Neuronal stem cell (in vitro differentiated cells): ENCODE measurements at regions not wholly inside any gene's neighbourhood (a gene's known extent, or its start where the extent isn't known, plus 50 kb on each side); places are given as distances from the start of the nearest gene placed in this dataset.
A peak's percentile ranks its signal among the peaks of the same experiment; 100 is the strongest.

Source experiments
- DNase-seq: peaks from one replicate; pipeline ENCODE4 v3.0.0-alpha.2; 2013; ENCODE audit warnings: low spot score
- H2AFZ ChIP-seq: one replicate; pipeline ENCODE4 v1.6.1; 2013; ENCODE audit warnings: mild to moderate bottlenecking, low read length, inconsistent platforms
- H2AK5ac ChIP-seq: 2 replicates; pipeline ENCODE4 v1.6.1; 2013; ENCODE audit warnings: low read depth, mild to moderate bottlenecking, inconsistent platforms, low read length, moderate library complexity, mixed read lengths
- H2BK120ac ChIP-seq: 2 replicates; pipeline ENCODE4 v1.6.1; 2013; ENCODE audit warnings: low read depth, mild to moderate bottlenecking, inconsistent platforms, low read length, moderate library complexity, mixed read lengths
- H2BK12ac ChIP-seq: one replicate; pipeline ENCODE4 v1.6.1; 2013; ENCODE audit warnings: low read length, inconsistent platforms
- H2BK15ac ChIP-seq: 2 replicates; pipeline ENCODE4 v1.6.1; 2013; ENCODE audit warnings: mild to moderate bottlenecking, low read length, inconsistent platforms, mixed read lengths
- H2BK5ac ChIP-seq: one replicate; pipeline ENCODE4 v1.6.1; 2013; ENCODE audit warnings: inconsistent platforms, mild to moderate bottlenecking, low read length, moderate library complexity
- H3K14ac ChIP-seq: one replicate; pipeline ENCODE4 v1.6.1; 2013; ENCODE audit warnings: low read length, inconsistent platforms
- H3K18ac ChIP-seq: 2 replicates; pipeline ENCODE4 v1.6.1; 2013; ENCODE audit warnings: low read length, inconsistent platforms
- H3K23ac ChIP-seq: 2 replicates; pipeline ENCODE4 v1.6.1; 2013; ENCODE audit warnings: low read depth, mild to moderate bottlenecking, mixed read lengths, low read length, inconsistent platforms; ENCODE audit not compliant: poor library complexity
- H3K27ac ChIP-seq: replicated peaks from 3 replicates; pipeline ENCODE4 v1.5.1; 2013; ENCODE audit warnings: low read length, inconsistent platforms
- H3K27me3 ChIP-seq, 3 experiments: 2 replicates each; pipeline ENCODE4 v1.6.1; 2013; ENCODE audit warnings: low read length in 3 of 3, mild to moderate bottlenecking in 2 of 3, inconsistent platforms in 1 of 3, low read depth in 1 of 3, mixed read lengths in 1 of 3, moderate library complexity in 1 of 3; ENCODE audit not compliant: control insufficient read depth in 3 of 3, insufficient read depth in 3 of 3
- H3K36me3 ChIP-seq, 2 donors: replicated peaks in 1 of 2; 2 replicates each; pipeline ENCODE4 v1.6.1; 2013; ENCODE audit warnings: low read length in 2 of 2; ENCODE audit not compliant: control insufficient read depth in 2 of 2, insufficient read depth in 2 of 2
- H3K4ac ChIP-seq: 2 replicates; pipeline ENCODE4 v1.6.1; 2013; ENCODE audit warnings: inconsistent platforms, mild to moderate bottlenecking, low read length, moderate library complexity
- H3K4me1 ChIP-seq, 2 donors: 1 replicate in 1 of 2; 2 replicates in 1 of 2; pipeline ENCODE4 v1.6.1; 2013; ENCODE audit warnings: low read length in 2 of 2, low read depth in 1 of 2; ENCODE audit not compliant: control insufficient read depth in 2 of 2, insufficient read depth in 1 of 2
- H3K4me2 ChIP-seq: one replicate; pipeline ENCODE4 v1.6.1; 2013; ENCODE audit warnings: mild to moderate bottlenecking, low read length, inconsistent platforms; ENCODE audit not compliant: insufficient read depth, poor library complexity, severe bottlenecking
- H3K4me3 ChIP-seq, 2 donors: 2 replicates each; pipeline ENCODE4 v1.5.1; 2013; ENCODE audit warnings: low read length in 2 of 2, mild to moderate bottlenecking in 2 of 2, inconsistent platforms in 1 of 2, moderate library complexity in 1 of 2
- H3K79me1 ChIP-seq: one replicate; pipeline ENCODE4 v1.6.1; 2013; ENCODE audit warnings: low read depth, mild to moderate bottlenecking, inconsistent platforms, low read length, moderate library complexity
- H3K9ac ChIP-seq: one replicate; pipeline ENCODE4 v1.6.1; 2013; ENCODE audit warnings: mild to moderate bottlenecking, low read depth, low read length, inconsistent platforms; ENCODE audit not compliant: poor library complexity
- H3K9me3 ChIP-seq, 2 donors: replicated peaks in 1 of 2; 2 replicates each; pipeline versions ENCODE3 to v1.6.1; 2013; ENCODE audit warnings: low read length in 2 of 2, mild to moderate bottlenecking in 2 of 2, inconsistent platforms in 1 of 2, low read depth in 1 of 2, mixed read lengths in 1 of 2, moderate library complexity in 1 of 2; ENCODE audit not compliant: control insufficient read depth in 2 of 2, insufficient read depth in 1 of 2
- H4K8ac ChIP-seq: one replicate; pipeline ENCODE4 v1.6.1; 2013; ENCODE audit warnings: low read depth, mild to moderate bottlenecking, inconsistent platforms, low read length, moderate library complexity
- H4K91ac ChIP-seq: one replicate; pipeline ENCODE4 v1.6.1; 2013; ENCODE audit warnings: low read length, low read depth, mild to moderate bottlenecking, inconsistent platforms; ENCODE audit not compliant: poor library complexity
- WGBS, 2 donors: extraction: QIAGEN DNeasy Blood & Tissue Kit; methylation state at CpG; one replicate each; pipeline ENCODE4 v1.1.7; 2013; ENCODE audit warnings: missing lambda C conversion rate in 2 of 2, mixed read lengths in 1 of 2; ENCODE audit not compliant: insufficient read length in 2 of 2, insufficient replicate concordance in 1 of 2; ENCODE audit errors: extremely low coverage in 2 of 2; 5-methylcytosine and 5-hydroxymethylcytosine counted together

- Histone ChIP-seq H2AK5ac (no peak overlapping the region), H2BK15ac (no peak overlapping the region), H4K91ac (no peak overlapping the region), H2BK12ac (no peak overlapping the region), H3K23ac (no peak overlapping the region), H3K18ac (no peak overlapping the region), H3K4ac (no peak overlapping the region), H3K4me3 (no peak overlapping the region), H2BK120ac (no peak overlapping the region), H2BK5ac (no peak overlapping the region), H3K4me2 (no peak overlapping the region), H3K9ac (no peak overlapping the region), H3K79me1 (no peaks in the 10 kb centered on the region), H3K36me3 (no peaks in the 10 kb centered on the region), H3K27ac (no peak overlapping the region), H2AFZ (no peak overlapping the region), H3K27me3 (no peaks in the 10 kb centered on the region), H3K14ac (no peak overlapping the region), H4K8ac (no peak overlapping the region), H3K9me3 (no peaks in the 10 kb centered on the region), H3K4me1 (no peaks in the 10 kb centered on the region)
- WGBS, 2 donors: no CpG with 5 or more reads among the region's 5 CpGs
- no peak for DNase-seq
Measured at GRCh38 chr13:63873936-63874335, 2458.3 kb upstream of the PCDH20 start.

DNA sequence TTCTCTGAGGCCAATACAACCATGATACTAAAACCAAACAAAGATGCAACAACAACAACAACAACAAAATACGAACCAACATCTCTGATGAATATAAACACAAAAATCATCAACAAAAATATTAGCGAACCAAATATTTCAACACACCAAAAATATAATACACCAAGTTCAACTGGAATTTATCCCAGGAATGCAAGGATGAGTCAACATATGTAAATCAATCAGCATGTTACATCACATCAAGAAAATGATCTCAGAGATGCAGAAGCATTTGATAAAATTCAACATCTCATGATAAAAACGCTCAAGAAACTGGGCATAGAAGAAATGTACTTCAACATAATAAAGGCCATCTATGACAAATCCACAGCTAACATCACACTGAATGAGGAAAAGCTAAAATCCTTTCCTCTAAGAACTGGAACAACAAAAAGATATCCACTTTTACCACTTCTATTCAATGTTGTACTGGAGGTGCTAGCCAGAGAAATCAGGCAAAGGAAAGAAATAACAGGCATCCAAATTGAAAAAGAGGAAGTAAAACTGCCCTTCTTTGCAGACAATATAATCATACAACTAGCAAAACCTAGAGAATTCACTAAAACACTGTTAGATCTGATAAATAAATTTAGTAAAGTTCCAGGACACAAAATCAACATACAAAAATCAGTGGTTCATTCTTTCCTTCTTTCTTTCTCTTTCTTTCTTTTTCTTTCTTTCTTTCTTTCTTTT is 2448.7 kb upstream of the PCDH20 start:
- Histone ChIP-seq H3K36me3 (no peaks in the 10 kb centered on the region), H3K4me1 (no peaks in the 10 kb centered on the region), H3K4ac (no peak overlapping the region), H3K9ac (no peak overlapping the region), H4K8ac (no peak overlapping the region), H3K27ac (no peak overlapping the region), H3K18ac (no peak overlapping the region), H3K23ac (no peak overlapping the region), H2BK12ac (no peak overlapping the region), H4K91ac (no peak overlapping the region), H2BK5ac (no peak overlapping the region), H2AK5ac (no peak overlapping the region), H3K14ac (no peak overlapping the region), H3K4me3 (no peak overlapping the region), H2BK120ac (no peak overlapping the region), H3K79me1 (no peaks in the 10 kb centered on the region), H3K9me3 (no peaks in the 10 kb centered on the region), H3K27me3 (no peaks in the 10 kb centered on the region), H2AFZ (no peak overlapping the region), H2BK15ac (no peak overlapping the region), H3K4me2 (no peak overlapping the region)
- 100% methylated on average over 2 of the region's 3 CpGs; no CpG with 5 or more reads in 1 of the 2 donors for WGBS, 2 donors
- DNase-seq: no peak

GRCh38 chr13:63855457-63856118 is 2439.9 kb upstream of the PCDH20 start:
- Histone ChIP-seq H3K23ac (no peak overlapping the region), H3K27me3 (no peaks in the 10 kb centered on the region), H3K36me3 (no peaks in the 10 kb centered on the region), H2BK15ac (no peak overlapping the region), H3K18ac (no peak overlapping the region), H2BK12ac (no peak overlapping the region), H3K14ac (no peak overlapping the region), H3K79me1 (no peaks in the 10 kb centered on the region), H2BK5ac (no peak overlapping the region), H3K4ac (no peak overlapping the region), H3K4me3 (no peak overlapping the region), H3K9ac (no peak overlapping the region), H2AFZ (peak overlapping the region; percentile 51), H3K4me1 (peaks cover 0 to 3% of the 10 kb centered on the region in 2 donors), H2AK5ac (no peak overlapping the region), H3K4me2 (no peak overlapping the region), H2BK120ac (no peak overlapping the region), H4K8ac (no peak overlapping the region), H3K9me3 (no peaks in the 10 kb centered on the region), H4K91ac (no peak overlapping the region), H3K27ac (no peak overlapping the region)
- no peak for DNase-seq
- WGBS, 2 donors: no CpG with 5 or more reads among the region's 7 CpGs

- H2AFZ ChIP-seq: no peak overlapping the region
- no peaks in the 10 kb centered on the region for H3K27me3 ChIP-seq
- H2BK12ac ChIP-seq: no peak overlapping the region
- no peak overlapping the region for H3K4me3 ChIP-seq
- H3K23ac ChIP-seq: no peak overlapping the region
- no peak overlapping the region for H3K18ac ChIP-seq
- no peak overlapping the region for H4K91ac ChIP-seq
- no CpG with 5 or more reads among the region's 2 CpGs for WGBS, 2 donors
- no peak overlapping the region for H2BK15ac ChIP-seq
- peaks cover 0 to 3% of the 10 kb centered on the region in 2 donors for H3K4me1 ChIP-seq
- no peak overlapping the region for H2BK120ac ChIP-seq
- H3K9me3 ChIP-seq: no peaks in the 10 kb centered on the region
- H3K14ac ChIP-seq: no peak overlapping the region
- H3K4ac ChIP-seq: no peak overlapping the region
- no peak overlapping the region for H4K8ac ChIP-seq
- no peak for DNase-seq
- H3K9ac ChIP-seq: no peak overlapping the region
- H3K4me2 ChIP-seq: no peak overlapping the region
- H3K27ac ChIP-seq: no peak overlapping the region
- H2BK5ac ChIP-seq: no peak overlapping the region
- no peak overlapping the region for H2AK5ac ChIP-seq
- no peaks in the 10 kb centered on the region for H3K79me1 ChIP-seq
- H3K36me3 ChIP-seq: no peaks in the 10 kb centered on the region
Measured at GRCh38 chr13:63853816-63854215, 2438.2 kb upstream of the PCDH20 start.
